ENCODE measurements at regions not wholly inside any gene's neighbourhood (a gene's known extent, or its start where the extent isn't known, plus 50 kb on each side); places are given as distances from the start of the nearest gene placed in this dataset.

DNA sequence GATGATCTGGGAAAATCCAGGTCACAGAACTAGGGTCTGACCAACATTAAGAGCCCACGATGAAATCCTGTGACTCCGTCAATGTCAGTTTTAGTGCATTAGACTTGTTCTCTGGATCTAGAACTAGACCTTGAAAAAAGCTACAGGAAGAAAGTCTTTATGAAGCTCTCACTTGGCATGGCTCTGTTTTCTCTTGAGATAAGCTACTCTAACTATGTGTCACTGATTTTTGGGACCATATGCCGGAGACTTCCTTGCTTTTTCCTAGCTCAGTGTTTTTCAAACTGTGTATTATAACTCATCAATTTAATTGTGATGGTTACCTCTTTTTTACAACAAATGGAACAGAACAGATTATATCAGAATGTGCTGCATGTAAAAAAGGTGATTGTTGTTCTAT lies 379.7 kb upstream of the DAB1 start:
- TF ChIP-seq CTCF (IDR thresholded peaks at IDR 0.05): no peak
- no peak overlapping the region for H2AFZ ChIP-seq
- H3K27me3 ChIP-seq (ENCODE audit: control insufficient read depth, insufficient read depth, low read length): no peaks in the 10 kb centered on the region
- H3K36me3 ChIP-seq (ENCODE audit: control insufficient read depth, insufficient read depth, low read length): no peaks in the 10 kb centered on the region
- no peak overlapping the region for H3K9ac ChIP-seq
- no peaks in the 10 kb centered on the region for H3K9me3 ChIP-seq (ENCODE audit: control insufficient read depth, low read length)
- no peak overlapping the region for H3K4me2 ChIP-seq (ENCODE audit: low read length)
- H3K4me3 ChIP-seq (ENCODE audit: low read depth, low read length): no peak overlapping the region
- no peaks in the 10 kb centered on the region for H3K4me1 ChIP-seq
- no peak overlapping the region for H3K27ac ChIP-seq
- no peaks in the 10 kb centered on the region for H3K79me2 ChIP-seq

DNA sequence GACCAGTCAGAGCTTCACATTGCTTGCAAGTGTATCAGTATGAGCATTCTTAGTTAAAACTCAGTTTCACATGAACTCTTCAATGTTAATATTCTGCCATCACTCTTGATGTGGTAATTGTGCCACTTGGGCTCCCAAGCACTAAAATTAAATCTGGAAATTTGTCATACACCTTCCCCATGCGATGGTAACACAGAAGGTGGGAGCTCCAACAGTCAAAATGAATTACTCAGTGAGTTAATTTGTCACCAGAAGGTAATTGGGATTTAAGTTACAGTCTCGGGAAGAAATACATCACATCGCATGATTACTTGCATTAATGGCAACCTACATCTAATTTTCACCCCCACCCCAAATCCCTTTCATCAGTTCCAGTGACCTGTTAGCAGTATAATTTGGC lies 376.5 kb upstream of the DAB1 start:
- Histone ChIP-seq H3K36me3 (ENCODE audit: control insufficient read depth, insufficient read depth, low read length) (no peaks in the 10 kb centered on the region), H3K9ac (no peak overlapping the region), H3K27ac (no peak overlapping the region), H2AFZ (no peak overlapping the region), H3K79me2 (no peaks in the 10 kb centered on the region), H3K4me3 (ENCODE audit: low read depth, low read length) (no peak overlapping the region), H3K9me3 (ENCODE audit: control insufficient read depth, low read length) (no peaks in the 10 kb centered on the region), H3K27me3 (ENCODE audit: control insufficient read depth, insufficient read depth, low read length) (no peaks in the 10 kb centered on the region), H3K4me2 (ENCODE audit: low read length) (no peak overlapping the region), H3K4me1 (no peaks in the 10 kb centered on the region)
- no peak for TF ChIP-seq CTCF (IDR thresholded peaks at IDR 0.05)

- H3K36me3 ChIP-seq (ENCODE audit: control insufficient read depth, insufficient read depth, low read length): no peaks in the 10 kb centered on the region
- H3K9ac ChIP-seq: no peak overlapping the region
- H3K27ac ChIP-seq: no peak overlapping the region
- H3K4me1 ChIP-seq: no peaks in the 10 kb centered on the region
- no peak overlapping the region for H3K4me3 ChIP-seq (ENCODE audit: low read depth, low read length)
- no peaks in the 10 kb centered on the region for H3K9me3 ChIP-seq (ENCODE audit: control insufficient read depth, low read length)
- TF ChIP-seq CTCF (IDR thresholded peaks at IDR 0.05): no peak
- no peak overlapping the region for H2AFZ ChIP-seq
- H3K27me3 ChIP-seq (ENCODE audit: control insufficient read depth, insufficient read depth, low read length): no peaks in the 10 kb centered on the region
- H3K4me2 ChIP-seq (ENCODE audit: low read length): no peak overlapping the region
- no peaks in the 10 kb centered on the region for H3K79me2 ChIP-seq
These were observed 375.7 kb upstream of the DAB1 start for GRCh38 chr1:57799490-57800115.

DNA sequence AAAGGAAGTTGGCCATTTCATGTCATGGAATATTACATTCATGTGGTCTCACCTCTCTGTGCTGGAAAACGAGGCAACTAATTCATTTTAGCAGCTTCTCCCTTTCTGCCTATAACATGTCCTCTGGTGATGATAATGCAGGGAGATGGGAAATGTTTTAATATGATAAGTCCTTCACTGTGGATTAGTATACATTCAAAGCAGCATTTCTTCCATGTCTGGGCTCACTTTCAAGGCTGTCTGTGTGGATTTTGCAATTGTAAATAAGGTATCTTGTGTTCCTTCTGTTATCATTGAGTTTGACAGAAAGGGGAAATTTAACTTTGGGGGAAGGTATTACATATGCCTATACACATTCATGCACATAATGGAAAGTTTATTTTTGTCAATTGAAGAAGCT lies 374.7 kb upstream of the DAB1 start:
- TF ChIP-seq CTCF (IDR thresholded peaks at IDR 0.05): no peak
- H3K27ac ChIP-seq: no peak overlapping the region

DNA sequence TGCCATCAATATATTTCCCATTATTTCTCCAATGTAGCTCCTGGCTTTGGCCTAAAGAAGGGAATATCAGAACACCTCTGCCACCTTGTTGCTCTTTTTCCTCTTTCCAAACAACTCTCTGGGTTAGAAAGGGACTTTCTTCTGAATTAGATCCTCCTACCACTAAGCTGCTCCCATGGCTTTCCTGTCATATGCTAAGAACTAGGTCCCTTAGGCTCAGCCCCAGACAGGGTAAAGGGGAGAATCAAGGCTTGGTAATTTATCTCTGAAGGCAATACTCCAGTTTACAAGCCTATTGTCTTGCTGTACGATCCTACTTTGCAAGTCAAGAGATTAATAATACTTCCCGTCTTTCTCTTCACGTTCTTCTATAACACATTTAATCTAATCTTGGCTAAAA lies 373.2 kb upstream of the DAB1 start:
- H3K4me3 ChIP-seq (ENCODE audit: low read depth, low read length): no peak overlapping the region
- no peak overlapping the region for H2AFZ ChIP-seq
- H3K9ac ChIP-seq: no peak overlapping the region
- TF ChIP-seq CTCF (IDR thresholded peaks at IDR 0.05): no peak
- no peak overlapping the region for H3K4me2 ChIP-seq (ENCODE audit: low read length)
- H3K27me3 ChIP-seq (ENCODE audit: control insufficient read depth, insufficient read depth, low read length): no peaks in the 10 kb centered on the region
- no peaks in the 10 kb centered on the region for H3K9me3 ChIP-seq (ENCODE audit: control insufficient read depth, low read length)
- no peaks in the 10 kb centered on the region for H3K36me3 ChIP-seq (ENCODE audit: control insufficient read depth, insufficient read depth, low read length)
- H3K79me2 ChIP-seq: no peaks in the 10 kb centered on the region
- no peaks in the 10 kb centered on the region for H3K4me1 ChIP-seq
- H3K27ac ChIP-seq: no peak overlapping the region

More for the DNA sequence above, 374.7 kb upstream of the DAB1 start:
- Histone ChIP-seq H3K9me3 (ENCODE audit: control insufficient read depth, low read length) (no peaks in the 10 kb centered on the region), H2AFZ (no peak overlapping the region), H3K4me3 (ENCODE audit: low read depth, low read length) (no peak overlapping the region), H3K36me3 (ENCODE audit: control insufficient read depth, insufficient read depth, low read length) (no peaks in the 10 kb centered on the region), H3K4me2 (ENCODE audit: low read length) (no peak overlapping the region), H3K4me1 (no peaks in the 10 kb centered on the region), H3K27me3 (ENCODE audit: control insufficient read depth, insufficient read depth, low read length) (no peaks in the 10 kb centered on the region), H3K9ac (no peak overlapping the region), H3K79me2 (no peaks in the 10 kb centered on the region)

All from parathyroid adenoma (tissue), 2 donors.